Ascending aorta (tissue), 2 donors: ENCODE measurements at regions not wholly inside any gene's neighbourhood (a gene's known extent, or its start where the extent isn't known, plus 50 kb on each side); places are given as distances from the start of the nearest gene placed in this dataset.

Source experiments
- DNase-seq, 2 donors: peaks; one replicate each; pipeline ENCODE4 v3.0.0-alpha.2; 2019; ENCODE audit warnings: low spot score in 2 of 2
- H3K27ac ChIP-seq, 2 donors: fragments of 200-600 bp; sonication (generic); one replicate each; pipeline ENCODE4 v1.5.1; 2016 to 2017; ENCODE audit warnings: mild to moderate bottlenecking in 1 of 2
- H3K27me3 ChIP-seq: fragments of 200-600 bp; sonication (generic); one replicate; pipeline ENCODE4 v1.5.1; 2017
- H3K36me3 ChIP-seq, 2 donors: fragments of 200-600 bp; sonication (generic); one replicate each; pipeline ENCODE4 v1.5.1; 2016
- H3K4me1 ChIP-seq, 2 donors: fragments of 200-600 bp; sonication (generic); one replicate each; pipeline ENCODE4 v1.5.1; 2016 to 2017; ENCODE audit warnings: mild to moderate bottlenecking in 1 of 2
- H3K4me3 ChIP-seq, 2 donors: fragments of 200-600 bp; sonication (generic); one replicate each; pipeline ENCODE4 v1.5.1; 2016 to 2017; ENCODE audit warnings: mild to moderate bottlenecking in 1 of 2
- H3K9me3 ChIP-seq, 2 donors: fragments of 200-600 bp; sonication (generic); one replicate each; pipeline ENCODE4 v1.5.1; 2016
- intact Hi-C: fragments of 100-400 bp; cut with DNase I; formaldehyde crosslinking; loops from one replicate; pipeline ENCODE4 v1.15.1; 2023
- TF ChIP-seq, protein P1 (sequence below), 3 experiments: fragments of 200-600 bp in 2 of 3; fragments of 450-650 bp in 1 of 3; sonication (generic) in 2 of 3; IDR thresholded peaks; one replicate each; pipeline ENCODE4 v1.5.1; 2016 to 2019; ENCODE audit warnings: antibody characterized with exemption in 3 of 3, mild to moderate bottlenecking in 1 of 3, moderate library complexity in 1 of 3

DNA sequence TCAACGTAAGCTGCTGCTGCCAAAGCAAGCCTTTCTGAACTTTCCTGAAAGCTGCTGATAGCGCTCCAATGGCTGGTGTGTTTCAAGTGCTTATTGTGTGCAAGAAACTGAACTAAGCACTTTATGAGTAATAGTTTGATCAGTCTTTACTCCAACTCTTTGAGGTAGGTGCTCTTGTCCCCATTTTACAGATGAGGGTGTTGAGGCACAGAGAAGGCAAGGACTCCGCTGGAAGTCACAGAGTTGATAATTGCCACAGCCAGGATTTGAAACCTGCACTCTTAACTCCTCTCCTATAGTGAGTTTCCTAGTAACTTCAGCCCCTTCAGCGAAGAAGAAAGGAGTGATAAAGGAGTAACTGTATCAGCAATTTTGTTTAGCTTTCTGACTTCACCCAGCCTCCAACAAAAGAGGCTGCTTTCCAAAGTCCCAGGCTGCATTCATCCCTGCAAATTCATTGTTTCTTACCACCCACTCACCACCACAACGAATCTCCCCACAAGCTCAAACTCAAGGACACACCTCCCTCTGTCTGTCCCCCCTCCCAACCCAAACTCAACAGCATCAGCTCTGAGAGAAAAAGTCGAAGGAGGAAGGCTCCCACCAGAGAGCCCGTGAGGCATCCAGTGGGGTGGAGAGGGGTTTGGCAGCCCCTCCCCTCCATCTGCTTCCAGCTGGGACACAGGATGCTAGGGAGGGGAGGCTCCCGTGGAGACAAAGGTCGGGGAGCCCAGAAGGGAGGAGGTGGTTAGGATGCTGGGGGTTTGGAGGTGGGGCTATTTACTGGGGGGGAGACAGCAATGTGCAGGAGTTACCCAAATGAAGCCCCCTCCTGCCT lies 139.6 kb downstream of the NAV1 start:
- TF ChIP-seq, protein P1, sequence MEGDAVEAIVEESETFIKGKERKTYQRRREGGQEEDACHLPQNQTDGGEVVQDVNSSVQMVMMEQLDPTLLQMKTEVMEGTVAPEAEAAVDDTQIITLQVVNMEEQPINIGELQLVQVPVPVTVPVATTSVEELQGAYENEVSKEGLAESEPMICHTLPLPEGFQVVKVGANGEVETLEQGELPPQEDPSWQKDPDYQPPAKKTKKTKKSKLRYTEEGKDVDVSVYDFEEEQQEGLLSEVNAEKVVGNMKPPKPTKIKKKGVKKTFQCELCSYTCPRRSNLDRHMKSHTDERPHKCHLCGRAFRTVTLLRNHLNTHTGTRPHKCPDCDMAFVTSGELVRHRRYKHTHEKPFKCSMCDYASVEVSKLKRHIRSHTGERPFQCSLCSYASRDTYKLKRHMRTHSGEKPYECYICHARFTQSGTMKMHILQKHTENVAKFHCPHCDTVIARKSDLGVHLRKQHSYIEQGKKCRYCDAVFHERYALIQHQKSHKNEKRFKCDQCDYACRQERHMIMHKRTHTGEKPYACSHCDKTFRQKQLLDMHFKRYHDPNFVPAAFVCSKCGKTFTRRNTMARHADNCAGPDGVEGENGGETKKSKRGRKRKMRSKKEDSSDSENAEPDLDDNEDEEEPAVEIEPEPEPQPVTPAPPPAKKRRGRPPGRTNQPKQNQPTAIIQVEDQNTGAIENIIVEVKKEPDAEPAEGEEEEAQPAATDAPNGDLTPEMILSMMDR (IDR thresholded peaks at IDR 0.05), result no peak
- no peak for DNase-seq
- Histone ChIP-seq H3K27ac (no peak overlapping the region), H3K9me3 (no peaks in the 10 kb centered on the region), H3K4me3 (no peak overlapping the region), H3K27me3 (no peaks in the 10 kb centered on the region), H3K4me1 (peaks cover 6 to 18% of the 10 kb centered on the region in 2 donors), H3K36me3 (no peaks in the 10 kb centered on the region)
- intact Hi-C loops, result no loop called here

DNA sequence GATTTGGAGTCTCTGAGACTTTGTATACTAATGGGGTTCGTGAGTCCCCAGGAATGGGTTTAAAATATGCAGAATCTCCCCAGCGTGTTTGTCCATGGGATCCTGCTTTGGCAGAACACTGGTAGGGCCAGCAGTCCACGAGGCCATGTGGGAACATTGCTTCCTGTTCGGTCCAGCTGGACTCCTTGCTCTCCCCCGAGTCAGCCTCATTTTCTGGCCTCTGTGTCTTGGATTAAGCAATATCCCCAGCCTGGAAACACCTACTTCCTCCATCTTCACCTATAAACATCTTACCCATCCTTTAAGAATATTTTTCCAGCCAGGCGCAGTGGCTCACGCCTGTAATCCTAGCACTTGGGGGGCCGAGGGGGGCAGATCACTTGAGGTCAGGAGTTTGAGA lies 142.4 kb downstream of the NAV1 start:
- DNase-seq, result no peak
- intact Hi-C loops, result no loop called here
- Histone ChIP-seq H3K9me3 (no peaks in the 10 kb centered on the region), H3K4me3 (no peak overlapping the region), H3K4me1 (peaks cover 0 to 2% of the 10 kb centered on the region in 2 donors), H3K36me3 (no peaks in the 10 kb centered on the region), H3K27me3 (no peaks in the 10 kb centered on the region), H3K27ac (no peak overlapping the region)
- TF ChIP-seq, protein P1 (IDR thresholded peaks at IDR 0.05), result no peak

- Histone ChIP-seq H3K36me3 (no peaks in the 10 kb centered on the region), H3K4me3 (no peak overlapping the region), H3K27ac (no peak overlapping the region), H3K4me1 (no peaks in the 10 kb centered on the region), H3K27me3 (no peaks in the 10 kb centered on the region), H3K9me3 (no peaks in the 10 kb centered on the region)
- intact Hi-C loops, result no loop called here
- TF ChIP-seq, protein P1 (IDR thresholded peaks at IDR 0.05), result no peak
- no peak for DNase-seq
Measured at GRCh38 chr1:201682964-201683363, 144.0 kb downstream of the NAV1 start.

GRCh38 chr1:201683397-201683796 lies 144.5 kb downstream of the NAV1 start:
- H3K4me1 ChIP-seq, result no peaks in the 10 kb centered on the region
- DNase-seq, result no peak
- H3K36me3 ChIP-seq, result no peaks in the 10 kb centered on the region
- TF ChIP-seq, protein P1 (IDR thresholded peaks at IDR 0.05), result no peak
- H3K27me3 ChIP-seq, result no peaks in the 10 kb centered on the region
- H3K9me3 ChIP-seq, result no peaks in the 10 kb centered on the region
- no peak overlapping the region for H3K4me3 ChIP-seq
- intact Hi-C loops, result no loop called here
- H3K27ac ChIP-seq, result no peak overlapping the region

- TF ChIP-seq, protein P1 (IDR thresholded peaks at IDR 0.05), result no peak
- no peaks in the 10 kb centered on the region for H3K27me3 ChIP-seq
- no peaks in the 10 kb centered on the region for H3K36me3 ChIP-seq
- no peak overlapping the region for H3K4me3 ChIP-seq
- intact Hi-C loops, result no loop called here
- no peaks in the 10 kb centered on the region for H3K4me1 ChIP-seq
- DNase-seq, result no peak
- H3K27ac ChIP-seq, result no peak overlapping the region
- no peaks in the 10 kb centered on the region for H3K9me3 ChIP-seq
Measured at GRCh38 chr1:201685485-201685884, 143.5 kb upstream of the IPO9 start.
